ENCODE measurements at regions not wholly inside any gene's neighbourhood (a gene's known extent, or its start where the extent isn't known, plus 50 kb on each side); places are given as distances from the start of the nearest gene placed in this dataset.

- no peaks in the 10 kb centered on the region for H4K20me1 ChIP-seq (ENCODE audit: control insufficient read depth, insufficient read depth, low read depth, low read length)
- no peak for TF ChIP-seq EZH2phosphoT487 (IDR thresholded peaks at IDR 0.05; ENCODE audit: borderline replicate concordance, low read length)
- no peak overlapping the region for H3K4me2 ChIP-seq (ENCODE audit: low read length)
Measured at GRCh38 chr18:6659963-6660725, 69.4 kb upstream of the ARHGAP28 start.

GRCh38 chr18:6661692-6662415 lies 67.7 kb upstream of the ARHGAP28 start:
- no peak overlapping the region for H3K27ac ChIP-seq (ENCODE audit: low read depth, low read length)
- no peak overlapping the region for H3K4me3 ChIP-seq (ENCODE audit: low read length)
- no peak overlapping the region for H3K4me2 ChIP-seq (ENCODE audit: low read length)
- no peaks in the 10 kb centered on the region for H3F3A ChIP-seq (ENCODE audit: control insufficient read depth, insufficient read depth)
- no peaks in the 10 kb centered on the region for H3K36me3 ChIP-seq (ENCODE audit: control insufficient read depth, low read length)
- H4K20me1 ChIP-seq (ENCODE audit: control insufficient read depth, insufficient read depth, low read depth, low read length) = no peaks in the 10 kb centered on the region
- H3K79me2 ChIP-seq (ENCODE audit: control insufficient read depth, low read length) = no peaks in the 10 kb centered on the region
- no peaks in the 10 kb centered on the region for H3K9me2 ChIP-seq (replicated peaks; ENCODE audit: control insufficient read depth, low read length)
- TF ChIP-seq EZH2phosphoT487 (IDR thresholded peaks at IDR 0.05; ENCODE audit: borderline replicate concordance, low read length) (no peak), CTCF (IDR thresholded peaks at IDR 0.05; ENCODE audit: low read depth, low read length, poor library complexity, severe bottlenecking) (no peak)
- no peaks in the 10 kb centered on the region for H3K4me1 ChIP-seq (ENCODE audit: control insufficient read depth, low read length)
- no peaks in the 10 kb centered on the region for H3K27me3 ChIP-seq (ENCODE audit: control insufficient read depth, low read length)
- H3K9me3 ChIP-seq (ENCODE audit: control insufficient read depth, insufficient read depth, low read length) = no peaks in the 10 kb centered on the region; the same call in 1 of the 2 replicates

More at GRCh38 chr18:6659963-6660725, 69.4 kb upstream of the ARHGAP28 start:
- Histone ChIP-seq H3K9me2 (replicated peaks; ENCODE audit: control insufficient read depth, low read length) (no peaks in the 10 kb centered on the region), H3F3A (ENCODE audit: control insufficient read depth, insufficient read depth) (no peaks in the 10 kb centered on the region), H3K4me3 (ENCODE audit: low read length) (no peak overlapping the region), H3K36me3 (ENCODE audit: control insufficient read depth, low read length) (no peaks in the 10 kb centered on the region), H3K9me3 (ENCODE audit: control insufficient read depth, insufficient read depth, low read length) (no peaks in the 10 kb centered on the region; the same call in 1 of the 2 replicates), H3K4me1 (ENCODE audit: control insufficient read depth, low read length) (no peaks in the 10 kb centered on the region), H3K27me3 (ENCODE audit: control insufficient read depth, low read length) (no peaks in the 10 kb centered on the region), H3K27ac (ENCODE audit: low read depth, low read length) (no peak overlapping the region), H3K79me2 (ENCODE audit: control insufficient read depth, low read length) (no peaks in the 10 kb centered on the region)

- no peaks in the 10 kb centered on the region for H3K9me3 ChIP-seq (ENCODE audit: control insufficient read depth, insufficient read depth, low read length)
- no peaks in the 10 kb centered on the region for H3K27me3 ChIP-seq (ENCODE audit: control insufficient read depth, low read length)
- H3K36me3 ChIP-seq (ENCODE audit: control insufficient read depth, low read length) = no peaks in the 10 kb centered on the region
- no peaks in the 10 kb centered on the region for H3K9me2 ChIP-seq (replicated peaks; ENCODE audit: control insufficient read depth, low read length)
- H3K27ac ChIP-seq (ENCODE audit: low read depth, low read length) = no peak overlapping the region
- H3K4me2 ChIP-seq (ENCODE audit: low read length) = no peak overlapping the region
- no peaks in the 10 kb centered on the region for H3F3A ChIP-seq (ENCODE audit: control insufficient read depth, insufficient read depth)
- H3K4me1 ChIP-seq (ENCODE audit: control insufficient read depth, low read length) = no peaks in the 10 kb centered on the region
- H4K20me1 ChIP-seq (ENCODE audit: control insufficient read depth, insufficient read depth, low read depth, low read length) = no peaks in the 10 kb centered on the region
- no peak overlapping the region for H3K4me3 ChIP-seq (ENCODE audit: low read length)
- no peak for TF ChIP-seq EZH2phosphoT487 (IDR thresholded peaks at IDR 0.05; ENCODE audit: borderline replicate concordance, low read length)
- TF ChIP-seq CTCF (IDR thresholded peaks at IDR 0.05; ENCODE audit: low read depth, low read length, poor library complexity, severe bottlenecking) = no peak
- H3K79me2 ChIP-seq (ENCODE audit: control insufficient read depth, low read length) = no peaks in the 10 kb centered on the region
Measured at GRCh38 chr18:6666012-6666685, 63.4 kb upstream of the ARHGAP28 start.

Data from DOHH2 (cell line).